GM12878 (cell line): ENCODE measurements at regions not wholly inside any gene's neighbourhood (a gene's known extent, or its start where the extent isn't known, plus 50 kb on each side); places are given as distances from the start of the nearest gene placed in this dataset.

Source experiments
- ATAC-seq: fragments of 200-7000 bp; cut with Tn5 transposase; 3 replicates; pipeline ENCODE4 v1.9.1; 2020; ENCODE audit warnings: mild to moderate bottlenecking, moderate library complexity
- BruUV-seq: library from RNA; stranded (reverse); fragments of 400-500 nt; replicated peaks from 2 replicates; lab custom pipeline; 2021; lab: Mats Ljungman, UMichigan
- CTCF ChIA-PET: fragments of 300-600 bp; sonication (Branson Sonifier 250); formaldehyde crosslinking; extraction: SDS; loops from one replicate; lab custom pipeline; 2021; ENCODE audit warnings: inconsistent platforms; lab: Yijun Ruan, JAX
- POLR2A ChIA-PET: fragments of 350-600 bp; formaldehyde crosslinking; extraction: SDS; loops from one replicate; lab custom pipeline; 2021; ENCODE audit warnings: inconsistent platforms; lab: Charles Lee
- RAD21 ChIA-PET: fragments of 300-600 bp; sonication (Branson Sonifier 250); formaldehyde crosslinking; loops from one replicate; lab custom pipeline; 2023; ENCODE audit warnings: antibody characterized with exemption; ENCODE audit not compliant: unreplicated experiment; lab: Charles Lee
- SMC1A ChIA-PET: fragments of 300-600 bp; sonication (Branson Sonifier 250); formaldehyde crosslinking; loops from one replicate; lab custom pipeline; 2023; ENCODE audit not compliant: unreplicated experiment, uncharacterized antibody; lab: Charles Lee
- DNase-seq: peaks from one replicate; pipeline ENCODE4 v3.0.0-alpha.2; 2011; ENCODE audit warnings: low read depth, low spot score
- FAIRE-seq: peaks from 3 replicates; lab custom pipeline; 2011; peaks lifted over from hg19 to GRCh38; lab: Jason Lieb, UNC
- H2AFZ ChIP-seq: 2 replicates; pipeline ENCODE4 v1.6.0; 2011; ENCODE audit warnings: low read depth, low read length, control low read depth; ENCODE audit not compliant: control insufficient read depth
- H3K27ac ChIP-seq: 2 replicates; pipeline ENCODE4 v1.5.1; 2011; ENCODE audit warnings: control low read depth; ENCODE audit not compliant: control insufficient read depth, insufficient read depth
- H3K27me3 ChIP-seq, 2 experiments: replicated peaks in 1 of 2; 2 replicates each; pipeline versions ENCODE4 v1.6.0 to v1.6.1; 2011; ENCODE audit warnings: low read length in 1 of 2; ENCODE audit not compliant: control insufficient read depth in 2 of 2, insufficient read depth in 2 of 2
- H3K36me3 ChIP-seq, 2 experiments: 2 replicates each; pipeline ENCODE4 v1.5.1; 2011; ENCODE audit warnings: low read length in 1 of 2; ENCODE audit not compliant: control insufficient read depth in 2 of 2, insufficient read depth in 2 of 2
- H3K4me1 ChIP-seq: 2 replicates; pipeline ENCODE4 v1.6.1; 2011; ENCODE audit warnings: mild to moderate bottlenecking, low read length, moderate library complexity, mixed read lengths; ENCODE audit not compliant: control insufficient read depth, insufficient read depth
- H3K4me2 ChIP-seq: 2 replicates; pipeline ENCODE4 v1.6.0; 2011; ENCODE audit warnings: control low read depth; ENCODE audit not compliant: control insufficient read depth, insufficient read depth
- H3K4me3 ChIP-seq: fragments of 200-600 bp; sonication (generic); 2 replicates; pipeline ENCODE4 v1.5.1; 2016
- H3K79me2 ChIP-seq: 2 replicates; pipeline ENCODE4 v1.6.0; 2011; ENCODE audit warnings: low read length; ENCODE audit not compliant: control insufficient read depth, insufficient read depth
- H3K9ac ChIP-seq: 2 replicates; pipeline ENCODE4 v1.8.0; 2011; ENCODE audit warnings: low read length, control low read depth, mixed read lengths; ENCODE audit not compliant: control insufficient read depth, insufficient read depth
- H3K9me3 ChIP-seq: replicated peaks from 3 replicates; pipeline ENCODE4 v1.5.1; 2011; ENCODE audit warnings: mild to moderate bottlenecking, low read length; ENCODE audit not compliant: control insufficient read depth, insufficient read depth
- H4K20me1 ChIP-seq: 2 replicates; pipeline ENCODE4 v1.6.0; 2011; ENCODE audit not compliant: control insufficient read depth, insufficient read depth
- BHLHE40 ChIP-seq, 2 experiments: fragments of 450-650 bp in 1 of 2; IDR thresholded peaks; 2 replicates each; pipeline ENCODE4 v1.6.1; 2011 to 2017; ENCODE audit warnings: low read depth in 2 of 2, borderline replicate concordance in 1 of 2, improper control_type of control experiment in 1 of 2, low read length in 1 of 2, mild to moderate bottlenecking in 1 of 2
- CREM ChIP-seq: IDR thresholded peaks from 2 replicates; pipeline ENCODE4 v1.6.1; 2014; ENCODE audit warnings: antibody characterized with exemption, low read depth
- ETV6 ChIP-seq, 2 experiments: fragments of 450-650 bp in 1 of 2; IDR thresholded peaks in 1 of 2; conservative IDR thresholded peaks in 1 of 2; 2 replicates each; pipeline ENCODE4 v1.6.1; 2014; ENCODE audit warnings: antibody characterized with exemption in 1 of 2, borderline replicate concordance in 1 of 2, low read depth in 1 of 2, mild to moderate bottlenecking in 1 of 2, moderate library complexity in 1 of 2
- MEF2A ChIP-seq: IDR thresholded peaks from 2 replicates; pipeline ENCODE4 v1.6.1; 2011; ENCODE audit warnings: low read depth, mild to moderate bottlenecking, low read length, moderate library complexity; ENCODE audit not compliant: insufficient read depth
- NFIC ChIP-seq: IDR thresholded peaks from 2 replicates; pipeline ENCODE4 v1.6.1; 2012; ENCODE audit warnings: low read depth, mild to moderate bottlenecking, inconsistent platforms, low read length, moderate library complexity
- NFYB ChIP-seq: IDR thresholded peaks from 2 replicates; pipeline ENCODE4 v1.6.1; 2011; ENCODE audit warnings: low read depth, mild to moderate bottlenecking, low read length, improper control_type of control experiment, moderate library complexity; ENCODE audit not compliant: insufficient read depth
- PAX8 ChIP-seq: fragments of 450-650 bp; IDR thresholded peaks from 2 replicates; pipeline ENCODE4 v1.6.1; 2017; ENCODE audit warnings: mild to moderate bottlenecking, moderate library complexity
- RAD21 ChIP-seq: IDR thresholded peaks from 2 replicates; pipeline ENCODE4 v1.6.1; 2011; ENCODE audit warnings: mild to moderate bottlenecking, low read depth, low read length, moderate library complexity; ENCODE audit not compliant: insufficient read depth
- RUNX3 ChIP-seq: IDR thresholded peaks from 2 replicates; pipeline ENCODE4 v1.6.1; 2012; ENCODE audit warnings: low read length, inconsistent platforms
- SIN3A ChIP-seq: IDR thresholded peaks from 2 replicates; pipeline ENCODE4 v1.6.1; 2012; ENCODE audit warnings: low read depth, low read length, improper control_type of control experiment
- SREBF2 ChIP-seq: IDR thresholded peaks from 2 replicates; pipeline ENCODE4 v1.6.1; 2012; ENCODE audit warnings: mild to moderate bottlenecking, low read length
- ZNF274 ChIP-seq: IDR thresholded peaks from one replicate; pipeline ENCODE4 v1.8.0; 2011; ENCODE audit not compliant: insufficient read length, insufficient read depth
- WGBS: methylation state at CpG from one replicate; pipeline ENCODE4 v1.1.6; 2016; ENCODE audit warnings: low lambda C conversion rate; ENCODE audit not compliant: insufficient replicate concordance, insufficient coverage; ENCODE audit errors: missing lambda C conversion rate; 5-methylcytosine and 5-hydroxymethylcytosine counted together
- in situ Hi-C: fragments of 300-500 bp; cut with MboI; formaldehyde crosslinking; loops from 9 replicates; pipeline ENCODE4 v1.14.3; 2018; ENCODE audit warnings: mixed read lengths
- intact Hi-C: fragments of 100-400 bp; cut with micrococcal nuclease; formaldehyde crosslinking; loops from one replicate; pipeline ENCODE4 v1.14.2; 2022; ENCODE audit not compliant: unreplicated experiment
- TF ChIP-seq, protein P1 (sequence below): IDR thresholded peaks from 2 replicates; pipeline ENCODE4 v1.6.1; 2012; ENCODE audit warnings: low read depth, low read length, improper control_type of control experiment
- TF ChIP-seq, protein P2 (sequence below): fragments of 450-650 bp; IDR thresholded peaks from 2 replicates; pipeline ENCODE4 v1.6.1; 2016; ENCODE audit warnings: mild to moderate bottlenecking
- TF ChIP-seq, protein P3 (sequence below): fragments of 450-650 bp; IDR thresholded peaks from 2 replicates; pipeline ENCODE4 v1.6.1; 2017; ENCODE audit warnings: antibody characterized with exemption, mild to moderate bottlenecking, moderate library complexity
- TF ChIP-seq, protein P4 (sequence below): fragments of 450-650 bp; IDR thresholded peaks from 2 replicates; pipeline ENCODE4 v1.6.1; 2017; ENCODE audit warnings: mild to moderate bottlenecking, moderate library complexity

DNA sequence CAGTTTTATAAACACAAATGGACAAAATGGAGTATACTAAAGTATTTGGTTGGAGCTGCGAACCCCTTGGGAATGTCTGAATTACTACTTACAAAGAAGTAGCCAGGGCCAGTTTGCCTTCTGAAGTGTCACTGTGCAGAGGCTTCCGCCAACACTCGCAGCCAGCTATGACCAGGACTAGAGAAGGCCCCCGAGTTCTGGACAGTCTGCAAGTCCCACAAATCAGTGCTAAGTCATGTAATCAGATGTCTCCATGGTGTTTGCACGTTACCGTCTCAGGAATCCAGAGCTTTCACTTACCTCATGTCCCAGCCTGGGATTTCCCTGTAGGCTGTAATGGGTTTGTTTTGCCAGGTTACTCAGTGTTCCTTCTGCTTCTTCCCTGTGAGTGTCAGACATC is 106.6 kb upstream of the SPAG17 start:
- intact Hi-C loops, result no loop called here
- no peak for ATAC-seq
- H3K36me3 ChIP-seq, result no peaks in the 10 kb centered on the region
- BruUV-seq, result no TSS peak
- no peak for DNase-seq
- no peak for FAIRE-seq
- in situ Hi-C loops, result no loop called here
- H3K9me3 ChIP-seq, result no peaks in the 10 kb centered on the region
- ChIA-PET POLR2A (no interaction called here), CTCF (no interaction called here), SMC1A (no interaction called here), RAD21 (no interaction called here)
- no peak overlapping the region for H3K4me2 ChIP-seq
- TF ChIP-seq PAX8, result no peak
- TF ChIP-seq CREM, result no peak
- TF ChIP-seq, protein P1, sequence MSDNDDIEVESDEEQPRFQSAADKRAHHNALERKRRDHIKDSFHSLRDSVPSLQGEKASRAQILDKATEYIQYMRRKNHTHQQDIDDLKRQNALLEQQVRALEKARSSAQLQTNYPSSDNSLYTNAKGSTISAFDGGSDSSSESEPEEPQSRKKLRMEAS, result no peak
- no peak for TF ChIP-seq ZNF274
- no peak for TF ChIP-seq NFYB
- TF ChIP-seq RUNX3, result no peak
- no peak for TF ChIP-seq MEF2A
- TF ChIP-seq NFIC, result no peak
- TF ChIP-seq RAD21, result no peak
- TF ChIP-seq BHLHE40 (IDR thresholded peaks at IDR 0.05; ENCODE audit: borderline replicate concordance in 1 of 2, low read depth in 2 of 2, low read length in 1 of 2), result no peak
- no peak for TF ChIP-seq SREBF2
- TF ChIP-seq, protein P2, sequence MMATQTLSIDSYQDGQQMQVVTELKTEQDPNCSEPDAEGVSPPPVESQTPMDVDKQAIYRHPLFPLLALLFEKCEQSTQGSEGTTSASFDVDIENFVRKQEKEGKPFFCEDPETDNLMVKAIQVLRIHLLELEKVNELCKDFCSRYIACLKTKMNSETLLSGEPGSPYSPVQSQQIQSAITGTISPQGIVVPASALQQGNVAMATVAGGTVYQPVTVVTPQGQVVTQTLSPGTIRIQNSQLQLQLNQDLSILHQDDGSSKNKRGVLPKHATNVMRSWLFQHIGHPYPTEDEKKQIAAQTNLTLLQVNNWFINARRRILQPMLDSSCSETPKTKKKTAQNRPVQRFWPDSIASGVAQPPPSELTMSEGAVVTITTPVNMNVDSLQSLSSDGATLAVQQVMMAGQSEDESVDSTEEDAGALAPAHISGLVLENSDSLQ, result no peak
- TF ChIP-seq, protein P3, sequence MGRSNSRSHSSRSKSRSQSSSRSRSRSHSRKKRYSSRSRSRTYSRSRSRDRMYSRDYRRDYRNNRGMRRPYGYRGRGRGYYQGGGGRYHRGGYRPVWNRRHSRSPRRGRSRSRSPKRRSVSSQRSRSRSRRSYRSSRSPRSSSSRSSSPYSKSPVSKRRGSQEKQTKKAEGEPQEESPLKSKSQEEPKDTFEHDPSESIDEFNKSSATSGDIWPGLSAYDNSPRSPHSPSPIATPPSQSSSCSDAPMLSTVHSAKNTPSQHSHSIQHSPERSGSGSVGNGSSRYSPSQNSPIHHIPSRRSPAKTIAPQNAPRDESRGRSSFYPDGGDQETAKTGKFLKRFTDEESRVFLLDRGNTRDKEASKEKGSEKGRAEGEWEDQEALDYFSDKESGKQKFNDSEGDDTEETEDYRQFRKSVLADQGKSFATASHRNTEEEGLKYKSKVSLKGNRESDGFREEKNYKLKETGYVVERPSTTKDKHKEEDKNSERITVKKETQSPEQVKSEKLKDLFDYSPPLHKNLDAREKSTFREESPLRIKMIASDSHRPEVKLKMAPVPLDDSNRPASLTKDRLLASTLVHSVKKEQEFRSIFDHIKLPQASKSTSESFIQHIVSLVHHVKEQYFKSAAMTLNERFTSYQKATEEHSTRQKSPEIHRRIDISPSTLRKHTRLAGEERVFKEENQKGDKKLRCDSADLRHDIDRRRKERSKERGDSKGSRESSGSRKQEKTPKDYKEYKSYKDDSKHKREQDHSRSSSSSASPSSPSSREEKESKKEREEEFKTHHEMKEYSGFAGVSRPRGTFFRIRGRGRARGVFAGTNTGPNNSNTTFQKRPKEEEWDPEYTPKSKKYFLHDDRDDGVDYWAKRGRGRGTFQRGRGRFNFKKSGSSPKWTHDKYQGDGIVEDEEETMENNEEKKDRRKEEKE, result no peak
- TF ChIP-seq SIN3A, result no peak
- TF ChIP-seq, protein P4, sequence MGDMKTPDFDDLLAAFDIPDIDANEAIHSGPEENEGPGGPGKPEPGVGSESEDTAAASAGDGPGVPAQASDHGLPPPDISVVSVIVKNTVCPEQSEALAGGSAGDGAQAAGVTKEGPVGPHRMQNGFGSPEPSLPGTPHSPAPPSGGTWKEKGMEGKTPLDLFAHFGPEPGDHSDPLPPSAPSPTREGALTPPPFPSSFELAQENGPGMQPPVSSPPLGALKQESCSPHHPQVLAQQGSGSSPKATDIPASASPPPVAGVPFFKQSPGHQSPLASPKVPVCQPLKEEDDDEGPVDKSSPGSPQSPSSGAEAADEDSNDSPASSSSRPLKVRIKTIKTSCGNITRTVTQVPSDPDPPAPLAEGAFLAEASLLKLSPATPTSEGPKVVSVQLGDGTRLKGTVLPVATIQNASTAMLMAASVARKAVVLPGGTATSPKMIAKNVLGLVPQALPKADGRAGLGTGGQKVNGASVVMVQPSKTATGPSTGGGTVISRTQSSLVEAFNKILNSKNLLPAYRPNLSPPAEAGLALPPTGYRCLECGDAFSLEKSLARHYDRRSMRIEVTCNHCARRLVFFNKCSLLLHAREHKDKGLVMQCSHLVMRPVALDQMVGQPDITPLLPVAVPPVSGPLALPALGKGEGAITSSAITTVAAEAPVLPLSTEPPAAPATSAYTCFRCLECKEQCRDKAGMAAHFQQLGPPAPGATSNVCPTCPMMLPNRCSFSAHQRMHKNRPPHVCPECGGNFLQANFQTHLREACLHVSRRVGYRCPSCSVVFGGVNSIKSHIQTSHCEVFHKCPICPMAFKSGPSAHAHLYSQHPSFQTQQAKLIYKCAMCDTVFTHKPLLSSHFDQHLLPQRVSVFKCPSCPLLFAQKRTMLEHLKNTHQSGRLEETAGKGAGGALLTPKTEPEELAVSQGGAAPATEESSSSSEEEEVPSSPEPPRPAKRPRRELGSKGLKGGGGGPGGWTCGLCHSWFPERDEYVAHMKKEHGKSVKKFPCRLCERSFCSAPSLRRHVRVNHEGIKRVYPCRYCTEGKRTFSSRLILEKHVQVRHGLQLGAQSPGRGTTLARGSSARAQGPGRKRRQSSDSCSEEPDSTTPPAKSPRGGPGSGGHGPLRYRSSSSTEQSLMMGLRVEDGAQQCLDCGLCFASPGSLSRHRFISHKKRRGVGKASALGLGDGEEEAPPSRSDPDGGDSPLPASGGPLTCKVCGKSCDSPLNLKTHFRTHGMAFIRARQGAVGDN, result no peak
- TF ChIP-seq ETV6 (conservative IDR thresholded peaks at IDR 0.05 in 1 of 2, IDR thresholded peaks at IDR 0.05 in 1 of 2; ENCODE audit: borderline replicate concordance in 1 of 2, low read depth in 1 of 2), result no peak
- 55% methylated on average over 6 of the region's 6 CpGs for WGBS
- H4K20me1 ChIP-seq, result no peaks in the 10 kb centered on the region
- H3K4me1 ChIP-seq, result no peaks in the 10 kb centered on the region
- no peaks in the 10 kb centered on the region for H3K79me2 ChIP-seq
- no peaks in the 10 kb centered on the region for H3K27me3 ChIP-seq
- no peak overlapping the region for H3K4me3 ChIP-seq
- H3K27ac ChIP-seq, result no peak overlapping the region
- no peak overlapping the region for H2AFZ ChIP-seq
- H3K9ac ChIP-seq, result no peak overlapping the region
